Lower leg skin (tissue), 4 donors: ENCODE measurements at regions not wholly inside any gene's neighbourhood (a gene's known extent, or its start where the extent isn't known, plus 50 kb on each side); places are given as distances from the start of the nearest gene placed in this dataset.

Source experiments
- DNase-seq, 2 donors: peaks; one replicate each; pipeline ENCODE4 v3.0.0-alpha.2; 2019; ENCODE audit warnings: low spot score in 2 of 2
- H3K4me3 ChIP-seq: fragments of 200-600 bp; sonication (generic); 2 replicates; pipeline ENCODE4 v1.5.1; 2017; ENCODE audit warnings: mild to moderate bottlenecking, low read depth; ENCODE audit not compliant: poor library complexity, severe bottlenecking
- POLR2A ChIP-seq, 2 donors: fragments of 450-650 bp; IDR thresholded peaks; one replicate each; pipeline ENCODE4 v1.6.1; 2016 to 2017; ENCODE audit warnings: antibody characterized with exemption in 2 of 2, mild to moderate bottlenecking in 1 of 2, moderate library complexity in 1 of 2
- WGBS, 2 donors: methylation state at CpG; one replicate each; pipeline ENCODE4 v1.1.5; 2018; 5-methylcytosine and 5-hydroxymethylcytosine counted together
- intact Hi-C: fragments of 100-400 bp; cut with DNase I; formaldehyde crosslinking; loops from one replicate; pipeline ENCODE4 v1.15.0; 2023; ENCODE audit warnings: low total_unique reads
- TF ChIP-seq, protein P1 (sequence below), 3 donors: fragments of 450-650 bp; IDR thresholded peaks; one replicate each; pipeline ENCODE4 v1.5.1; 2016; ENCODE audit warnings: antibody characterized with exemption in 3 of 3, mild to moderate bottlenecking in 3 of 3, moderate library complexity in 2 of 3

DNA sequence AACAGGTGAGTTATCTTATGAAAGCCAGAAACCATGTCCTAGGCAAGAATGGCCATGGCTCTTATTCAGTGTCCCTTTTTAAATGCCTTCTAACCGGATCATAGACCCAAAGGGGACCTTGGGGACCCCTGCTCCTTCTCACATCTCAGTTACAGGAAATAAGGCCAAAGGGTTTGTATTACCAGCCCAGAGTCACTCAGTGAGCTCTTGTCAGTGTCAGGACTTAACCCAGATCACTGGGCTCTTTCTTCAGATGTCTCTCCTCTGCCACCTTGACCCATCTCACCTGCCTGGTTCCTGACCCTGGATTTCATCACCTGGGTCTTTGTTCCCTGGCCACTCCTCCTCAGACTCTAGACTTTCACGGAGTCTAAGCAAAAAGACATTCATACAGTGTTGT lies 556.7 kb downstream of the CMPK2 start:
- TF ChIP-seq POLR2A (IDR thresholded peaks at IDR 0.05) = no peak
- TF ChIP-seq, protein P1, sequence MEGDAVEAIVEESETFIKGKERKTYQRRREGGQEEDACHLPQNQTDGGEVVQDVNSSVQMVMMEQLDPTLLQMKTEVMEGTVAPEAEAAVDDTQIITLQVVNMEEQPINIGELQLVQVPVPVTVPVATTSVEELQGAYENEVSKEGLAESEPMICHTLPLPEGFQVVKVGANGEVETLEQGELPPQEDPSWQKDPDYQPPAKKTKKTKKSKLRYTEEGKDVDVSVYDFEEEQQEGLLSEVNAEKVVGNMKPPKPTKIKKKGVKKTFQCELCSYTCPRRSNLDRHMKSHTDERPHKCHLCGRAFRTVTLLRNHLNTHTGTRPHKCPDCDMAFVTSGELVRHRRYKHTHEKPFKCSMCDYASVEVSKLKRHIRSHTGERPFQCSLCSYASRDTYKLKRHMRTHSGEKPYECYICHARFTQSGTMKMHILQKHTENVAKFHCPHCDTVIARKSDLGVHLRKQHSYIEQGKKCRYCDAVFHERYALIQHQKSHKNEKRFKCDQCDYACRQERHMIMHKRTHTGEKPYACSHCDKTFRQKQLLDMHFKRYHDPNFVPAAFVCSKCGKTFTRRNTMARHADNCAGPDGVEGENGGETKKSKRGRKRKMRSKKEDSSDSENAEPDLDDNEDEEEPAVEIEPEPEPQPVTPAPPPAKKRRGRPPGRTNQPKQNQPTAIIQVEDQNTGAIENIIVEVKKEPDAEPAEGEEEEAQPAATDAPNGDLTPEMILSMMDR (IDR thresholded peaks at IDR 0.05) = no peak
- DNase-seq = no peak
- intact Hi-C loops = no loop called here
- H3K4me3 ChIP-seq = no peak overlapping the region
- 85 to 88% methylated on average over 2 of the region's 2 CpGs for WGBS, 2 donors

DNA sequence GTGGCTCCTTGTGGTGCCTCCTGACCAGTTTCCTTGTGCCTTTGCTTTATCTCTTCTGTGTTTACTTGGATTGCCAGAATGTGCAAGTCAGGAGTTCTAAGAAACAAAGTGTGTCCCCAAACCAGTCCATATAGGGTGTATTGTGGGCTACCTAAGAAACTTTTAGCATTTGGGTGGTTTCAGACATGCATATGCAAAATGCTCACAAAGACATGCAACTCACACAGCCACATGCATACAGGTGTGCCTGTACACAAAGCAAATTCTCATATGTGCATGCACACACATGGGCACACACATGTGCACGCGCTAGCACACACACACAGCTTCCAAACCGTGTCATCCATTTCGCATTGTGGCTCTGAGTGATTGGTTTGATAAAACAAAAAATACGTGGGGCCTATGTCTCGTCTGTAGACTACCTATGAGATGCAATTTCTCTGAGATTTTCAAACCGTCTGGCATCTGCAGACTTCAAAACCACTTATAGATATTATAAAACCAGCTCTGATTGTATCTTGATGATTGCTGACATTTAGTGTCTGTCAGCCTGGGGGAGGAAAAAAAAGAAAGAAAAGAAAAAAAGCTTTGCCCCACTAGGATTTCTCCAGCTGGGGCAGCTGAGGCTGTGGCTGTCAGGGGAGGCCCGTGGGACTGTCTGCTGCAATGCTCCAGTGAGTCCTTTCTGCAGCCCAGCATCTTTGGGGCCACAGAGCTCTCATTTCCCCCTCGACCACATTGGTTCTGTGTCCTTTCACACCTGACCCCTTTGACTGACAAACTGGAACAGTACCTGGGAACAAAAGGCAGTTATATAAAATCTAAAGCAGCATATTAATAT lies 556.1 kb downstream of the CMPK2 start:
- intact Hi-C loops = no loop called here
- no peak for DNase-seq
- 50 to 69% methylated on average over 9 of the region's 9 CpGs for WGBS, 2 donors
- TF ChIP-seq, protein P1 (IDR thresholded peaks at IDR 0.05) = no peak
- TF ChIP-seq POLR2A (IDR thresholded peaks at IDR 0.05) = no peak
- H3K4me3 ChIP-seq = no peak overlapping the region

DNA sequence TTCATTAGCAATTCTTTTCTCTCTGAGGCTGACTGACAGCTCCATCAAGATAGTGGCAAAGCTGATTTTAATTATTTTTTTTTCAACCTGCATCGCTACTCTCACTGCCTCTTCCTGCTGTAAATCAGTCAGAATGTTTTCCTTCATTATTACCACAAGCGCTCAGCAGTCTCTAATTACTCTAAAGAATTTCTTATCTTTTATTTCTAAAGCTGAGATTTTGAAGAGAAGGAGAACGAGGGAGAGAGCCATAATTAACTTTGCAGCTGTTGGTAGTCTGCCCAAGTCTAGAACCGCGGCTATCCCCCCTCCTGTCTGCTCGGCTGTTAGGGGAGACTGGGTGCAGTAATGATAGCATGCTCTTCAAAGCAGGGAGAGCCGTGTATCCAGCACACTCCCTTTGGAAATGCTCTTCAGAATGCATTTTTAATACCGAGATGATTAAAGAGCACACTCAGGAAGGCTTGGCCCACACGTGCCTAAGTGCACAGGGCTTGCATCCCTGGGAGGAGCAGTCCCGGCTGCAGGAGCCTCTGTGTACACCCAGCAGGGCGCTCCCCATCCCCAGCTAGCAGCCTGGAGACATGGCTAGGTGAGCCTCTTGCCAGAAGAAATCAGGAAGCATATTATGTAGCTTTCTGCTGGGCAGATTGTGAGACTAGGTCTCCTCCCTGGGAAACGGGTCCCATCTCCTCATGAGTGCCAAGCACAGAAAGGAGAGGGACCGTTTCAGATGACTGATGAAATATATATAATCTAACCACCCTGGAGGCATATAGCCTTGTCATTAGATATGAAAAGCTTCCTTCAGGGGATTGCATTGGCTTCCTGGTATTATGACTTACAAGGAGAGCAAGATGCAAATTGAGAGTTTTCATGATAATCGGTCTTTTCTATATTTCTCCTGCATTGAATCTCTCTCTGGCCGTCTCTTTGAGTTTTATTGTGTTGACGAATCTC lies 555.2 kb downstream of the CMPK2 start:
- TF ChIP-seq POLR2A (IDR thresholded peaks at IDR 0.05) = no peak
- TF ChIP-seq, protein P1 (IDR thresholded peaks at IDR 0.05) = no peak
- intact Hi-C loops = no loop called here
- no peak for DNase-seq
- no peak overlapping the region for H3K4me3 ChIP-seq
- WGBS, 2 donors = 25 to 29% methylated on average over 16 of the region's 16 CpGs

DNA sequence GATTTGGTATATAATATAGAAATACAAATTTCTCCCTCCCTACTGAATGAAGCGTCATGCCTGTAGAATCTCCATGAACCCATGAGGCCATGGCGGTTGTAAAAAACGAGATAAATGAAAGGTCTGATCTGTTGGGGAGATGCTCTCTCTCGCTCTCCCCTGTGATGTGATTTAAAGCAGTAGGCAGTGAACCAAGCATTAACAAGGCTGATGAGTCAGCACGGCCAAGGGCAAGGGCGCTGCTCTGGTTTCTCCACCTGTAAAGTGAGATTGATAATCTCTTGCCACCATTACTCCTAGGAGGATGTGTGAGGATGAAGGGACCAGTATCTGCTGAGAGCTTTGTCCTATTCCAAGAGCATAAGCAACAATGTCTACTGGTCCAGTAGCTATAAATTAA lies 553.3 kb downstream of the CMPK2 start:
- no peak overlapping the region for H3K4me3 ChIP-seq
- DNase-seq = no peak
- intact Hi-C loops = no loop called here
- TF ChIP-seq POLR2A (IDR thresholded peaks at IDR 0.05) = no peak
- TF ChIP-seq, protein P1 (IDR thresholded peaks at IDR 0.05) = no peak
- WGBS, 2 donors = 60 to 70% methylated on average over 6 of the region's 6 CpGs

DNA sequence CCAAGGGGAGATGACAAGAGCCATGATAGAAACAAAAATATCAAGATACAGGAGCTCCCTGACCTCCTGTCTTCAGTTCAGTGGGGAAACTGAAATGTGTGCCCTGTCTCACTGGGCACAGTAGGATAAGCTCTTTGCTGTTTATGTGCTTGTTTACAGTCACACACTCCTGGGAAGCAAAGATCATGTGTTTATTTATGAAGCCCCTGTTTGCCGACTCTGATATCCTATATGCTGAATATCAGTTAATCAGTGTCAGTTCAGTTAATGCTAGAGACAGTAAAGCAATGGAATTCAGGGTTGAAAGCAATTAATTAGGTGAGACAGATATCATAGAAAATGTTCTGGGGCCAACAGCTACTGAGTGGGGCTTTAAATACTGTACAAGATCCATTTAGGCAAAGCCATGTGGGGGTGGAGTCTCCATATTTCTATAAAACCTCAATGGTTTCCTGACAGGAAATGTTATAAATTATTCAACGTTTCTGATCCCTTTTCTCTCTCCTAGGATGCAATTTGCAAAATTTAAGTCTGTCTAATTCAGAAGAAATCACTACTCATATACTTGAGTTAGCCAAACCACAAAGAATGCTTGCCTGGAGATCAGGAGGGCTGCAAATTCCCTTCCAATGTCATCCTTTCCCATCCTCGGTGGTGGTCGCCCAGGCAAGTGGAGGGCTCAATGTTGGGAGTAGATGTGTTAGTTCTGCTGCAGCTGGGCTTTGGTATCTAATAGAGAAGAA lies 551.3 kb downstream of the CMPK2 start:
- H3K4me3 ChIP-seq = no peak overlapping the region
- no peak for DNase-seq
- intact Hi-C loops = no loop called here
- no peak for TF ChIP-seq POLR2A (IDR thresholded peaks at IDR 0.05)
- TF ChIP-seq, protein P1 (IDR thresholded peaks at IDR 0.05) = no peak
- 54 to 66% methylated on average over 4 of the region's 4 CpGs for WGBS, 2 donors
